ENCODE measurements at regions not wholly inside any gene's neighbourhood (a gene's known extent, or its start where the extent isn't known, plus 50 kb on each side); places are given as distances from the start of the nearest gene placed in this dataset.

GRCh38 chr3:110790631-110791030, 281.0 kb upstream of the NECTIN3 start:
- DNase-seq, result no peak

GRCh38 chr3:110791995-110792686, 279.5 kb upstream of the NECTIN3 start:
- no peak for DNase-seq

- no peak for DNase-seq
Measured at GRCh38 chr3:110793611-110794010, 278.0 kb upstream of the NECTIN3 start.

GRCh38 chr3:110795163-110795562, 276.5 kb upstream of the NECTIN3 start:
- no peak for DNase-seq

GRCh38 chr3:110799271-110799670, 272.3 kb upstream of the NECTIN3 start:
- no peak for DNase-seq

- DNase-seq, result no peak
Measured at GRCh38 chr3:110804856-110805255, 266.8 kb upstream of the NECTIN3 start.

- no peak for DNase-seq
Measured at GRCh38 chr3:110806924-110807323, 264.7 kb upstream of the NECTIN3 start.

GRCh38 chr3:110808630-110809029, 263.0 kb upstream of the NECTIN3 start:
- no peak for DNase-seq

GRCh38 chr3:110810356-110810755, 261.3 kb upstream of the NECTIN3 start:
- no peak for DNase-seq

GRCh38 chr3:110811050-110811449, 260.6 kb upstream of the NECTIN3 start:
- DNase-seq, result no peak

- DNase-seq, result no peak
Measured at GRCh38 chr3:110813541-110813940, 258.1 kb upstream of the NECTIN3 start.

- DNase-seq, result no peak
Measured at GRCh38 chr3:110814170-110815007, 257.2 kb upstream of the NECTIN3 start.

GRCh38 chr3:110815008-110815583, 256.5 kb upstream of the NECTIN3 start:
- no peak for DNase-seq

- no peak for DNase-seq
Measured at GRCh38 chr3:110816008-110816407, 255.6 kb upstream of the NECTIN3 start.

GRCh38 chr3:110821586-110821985, 250.0 kb upstream of the NECTIN3 start:
- DNase-seq, result no peak

GRCh38 chr3:110822971-110823370, 248.6 kb upstream of the NECTIN3 start:
- DNase-seq, result no peak

GRCh38 chr3:110846971-110847370, 224.6 kb upstream of the NECTIN3 start:
- DNase-seq, result no peak

- no peak for DNase-seq
Measured at GRCh38 chr3:110849064-110849463, 222.6 kb upstream of the NECTIN3 start.

- DNase-seq, result no peak
Measured at GRCh38 chr3:110851736-110852135, 219.9 kb upstream of the NECTIN3 start.

GRCh38 chr3:110855207-110855606, 216.4 kb upstream of the NECTIN3 start:
- no peak for DNase-seq

GRCh38 chr3:110856916-110857315, 214.7 kb upstream of the NECTIN3 start:
- DNase-seq, result peak; percentile 19

- DNase-seq, result no peak
Measured at GRCh38 chr3:110858549-110858948, 213.1 kb upstream of the NECTIN3 start.

- DNase-seq, result peak; percentile 29
Measured at GRCh38 chr3:110859336-110859735, 212.3 kb upstream of the NECTIN3 start.

GRCh38 chr3:110859993-110860392, 211.6 kb upstream of the NECTIN3 start:
- no peak for DNase-seq
